OCI-LY7 (cell line): ENCODE measurements at regions not wholly inside any gene's neighbourhood (a gene's known extent, or its start where the extent isn't known, plus 50 kb on each side); places are given as distances from the start of the nearest gene placed in this dataset.

ENCODE experiments used
- CTCF ChIP-seq: fragments of 200-600 bp; sonication (generic); conservative IDR thresholded peaks from 2 replicates; pipeline ENCODE4 v1.5.1; 2014; ENCODE audit warnings: mild to moderate bottlenecking, antibody characterized with exemption, low read length, moderate library complexity, mixed read lengths
- EZH2phosphoT487 ChIP-seq: fragments of 200-600 bp; sonication (generic); IDR thresholded peaks from 2 replicates; pipeline ENCODE4 v1.6.1; 2018; ENCODE audit warnings: low read depth, borderline replicate concordance, mild to moderate bottlenecking, mixed run types, antibody characterized with exemption, low read length, moderate library complexity, mixed read lengths

- TF ChIP-seq CTCF: no peak
- TF ChIP-seq EZH2phosphoT487: no peak
Observed at GRCh38 chr14:86882818-86883217, 1110.2 kb downstream of the GALC start.
